ENCODE measurements at regions not wholly inside any gene's neighbourhood (a gene's known extent, or its start where the extent isn't known, plus 50 kb on each side); places are given as distances from the start of the nearest gene placed in this dataset.
"Not testable (repeated sequence)": the region's sequence is repeated elsewhere in the genome, so short reads cannot be mapped to it uniquely, and the experiment has no call there.

- DNase-seq = not testable (repeated sequence)
Observed at GRCh38 chr1:99444211-99444927, 180.1 kb downstream of the PLPPR4 start.

GRCh38 chr1:99445071-99445470 is 180.8 kb downstream of the PLPPR4 start:
- no peak for DNase-seq

- no peak for DNase-seq
Observed at GRCh38 chr1:99445486-99445885, 181.2 kb downstream of the PLPPR4 start.

GRCh38 chr1:99447721-99448120 is 183.4 kb downstream of the PLPPR4 start:
- no peak for DNase-seq

GRCh38 chr1:99455760-99456159 is 190.2 kb upstream of the PALMD start:
- no peak for DNase-seq

GRCh38 chr1:99456536-99456935 is 189.4 kb upstream of the PALMD start:
- no peak for DNase-seq

GRCh38 chr1:99457381-99458165 is 188.3 kb upstream of the PALMD start:
- DNase-seq = no peak

- DNase-seq = no peak
Observed at GRCh38 chr1:99461499-99461898, 184.4 kb upstream of the PALMD start.

GRCh38 chr1:99464738-99465137 is 181.2 kb upstream of the PALMD start:
- no peak for DNase-seq

GRCh38 chr1:99465176-99465900 is 180.6 kb upstream of the PALMD start:
- no peak for DNase-seq

- no peak for DNase-seq
Observed at GRCh38 chr1:99467645-99468044, 178.3 kb upstream of the PALMD start.

- DNase-seq = no peak
Observed at GRCh38 chr1:99469550-99469971, 176.4 kb upstream of the PALMD start.

- DNase-seq = no peak
Observed at GRCh38 chr1:99472893-99473292, 173.0 kb upstream of the PALMD start.

- no peak for DNase-seq
Observed at GRCh38 chr1:99474350-99474893, 171.5 kb upstream of the PALMD start.

GRCh38 chr1:99476058-99476457 is 169.9 kb upstream of the PALMD start:
- no peak for DNase-seq

GRCh38 chr1:99481391-99481996 is 164.4 kb upstream of the PALMD start:
- peak; percentile 46 for DNase-seq

GRCh38 chr1:99482286-99482685 is 163.6 kb upstream of the PALMD start:
- no peak for DNase-seq

GRCh38 chr1:99482750-99483149 is 163.2 kb upstream of the PALMD start:
- no peak for DNase-seq

- DNase-seq = no peak
Observed at GRCh38 chr1:99490031-99490430, 155.9 kb upstream of the PALMD start.

- no peak for DNase-seq
Observed at GRCh38 chr1:99496067-99496466, 149.8 kb upstream of the PALMD start.

- DNase-seq = no peak
Observed at GRCh38 chr1:99497690-99498089, 148.2 kb upstream of the PALMD start.

- DNase-seq = no peak
Observed at GRCh38 chr1:99500541-99500940, 145.4 kb upstream of the PALMD start.

- no peak for DNase-seq
Observed at GRCh38 chr1:99501871-99502270, 144.0 kb upstream of the PALMD start.

Measured in NCI-H774 (cell line).